DOHH2 (cell line): ENCODE measurements at regions not wholly inside any gene's neighbourhood (a gene's known extent, or its start where the extent isn't known, plus 50 kb on each side); places are given as distances from the start of the nearest gene placed in this dataset.

ENCODE experiments used
- H3F3A ChIP-seq: fragments of 200-600 bp; sonication (generic), shearing (Covaris generic); 2 replicates; pipeline ENCODE4 v1.6.0; 2016; ENCODE audit warnings: antibody characterized with exemption, mild to moderate bottlenecking; ENCODE audit not compliant: control insufficient read depth, insufficient read depth
- H3K27ac ChIP-seq: fragments of 200-600 bp; sonication (generic); 2 replicates; pipeline ENCODE4 v1.5.1; 2014; ENCODE audit warnings: low read depth, mild to moderate bottlenecking, low read length, moderate library complexity
- H3K27me3 ChIP-seq: fragments of 200-600 bp; sonication (generic); 2 replicates; pipeline ENCODE4 v1.6.1; 2014; ENCODE audit warnings: mild to moderate bottlenecking, low read length, mixed read lengths; ENCODE audit not compliant: control insufficient read depth
- H3K36me3 ChIP-seq: fragments of 200-600 bp; sonication (generic); 2 replicates; pipeline ENCODE4 v1.6.1; 2014; ENCODE audit warnings: mild to moderate bottlenecking, low read length, moderate library complexity, mixed read lengths; ENCODE audit not compliant: control insufficient read depth
- H3K4me1 ChIP-seq: fragments of 200-600 bp; sonication (generic); 2 replicates; pipeline ENCODE4 v1.6.1; 2014; ENCODE audit warnings: mild to moderate bottlenecking, low read length, mixed read lengths; ENCODE audit not compliant: control insufficient read depth
- H3K4me2 ChIP-seq: fragments of 200-600 bp; sonication (generic); 2 replicates; pipeline ENCODE4 v1.6.0; 2014; ENCODE audit warnings: mild to moderate bottlenecking, low read length, moderate library complexity
- H3K4me3 ChIP-seq: fragments of 200-600 bp; sonication (generic); 2 replicates; pipeline ENCODE4 v1.5.1; 2014; ENCODE audit warnings: mild to moderate bottlenecking, low read length, mixed read lengths
- H3K79me2 ChIP-seq: fragments of 200-600 bp; sonication (generic); 2 replicates; pipeline ENCODE4 v1.6.1; 2014; ENCODE audit warnings: mild to moderate bottlenecking, low read length, mixed read lengths; ENCODE audit not compliant: control insufficient read depth
- H3K9me2 ChIP-seq: fragments of 200-600 bp; sonication (generic); replicated peaks from 2 replicates; pipeline ENCODE4 v1.6.1; 2014; ENCODE audit warnings: mild to moderate bottlenecking, low read length, mixed read lengths; ENCODE audit not compliant: control insufficient read depth
- H3K9me3 ChIP-seq: fragments of 200-600 bp; sonication (generic); 2 replicates; pipeline ENCODE4 v1.6.1; 2014; ENCODE audit warnings: antibody characterized with exemption, low read length, mixed read lengths; ENCODE audit not compliant: control insufficient read depth, insufficient read depth
- H4K20me1 ChIP-seq: fragments of 200-600 bp; sonication (generic); 2 replicates; pipeline ENCODE4 v1.6.0; 2014; ENCODE audit warnings: low read depth, mild to moderate bottlenecking, antibody characterized with exemption, low read length, moderate library complexity; ENCODE audit not compliant: control insufficient read depth, insufficient read depth
- EZH2phosphoT487 ChIP-seq: fragments of 200-600 bp; sonication (generic); IDR thresholded peaks from 2 replicates; pipeline ENCODE4 v1.6.1; 2017; ENCODE audit warnings: borderline replicate concordance, mild to moderate bottlenecking, antibody characterized with exemption, low read length, moderate library complexity, mixed read lengths
- TF ChIP-seq, protein P1 (sequence below): fragments of 200-600 bp; sonication (generic); IDR thresholded peaks from one replicate; pipeline ENCODE4 v1.5.1; 2014; ENCODE audit warnings: antibody characterized with exemption, mild to moderate bottlenecking, low read depth, low read length; ENCODE audit not compliant: poor library complexity, severe bottlenecking

DNA sequence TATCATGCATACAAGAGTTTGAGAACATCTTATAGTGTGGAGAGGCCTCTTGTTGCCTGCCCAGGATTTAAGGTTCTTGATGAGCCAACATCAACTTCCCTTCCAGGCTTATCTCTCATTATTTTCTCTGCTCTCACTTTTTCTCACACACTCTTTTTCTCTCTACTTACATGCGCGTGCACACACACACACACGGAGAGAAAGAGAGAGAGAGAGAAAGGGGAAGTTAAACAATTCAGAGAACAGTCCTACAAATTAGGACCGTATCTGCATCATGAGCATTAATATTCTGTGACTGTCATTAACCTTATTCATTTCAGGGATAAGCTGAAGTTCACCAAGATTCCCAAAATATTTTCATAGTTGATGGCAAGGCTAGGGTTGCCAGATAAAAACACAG lies 269.0 kb downstream of the ZNF621 start:
- no peaks in the 10 kb centered on the region for H3K27me3 ChIP-seq
- no peaks in the 10 kb centered on the region for H3K79me2 ChIP-seq
- TF ChIP-seq, protein P1, sequence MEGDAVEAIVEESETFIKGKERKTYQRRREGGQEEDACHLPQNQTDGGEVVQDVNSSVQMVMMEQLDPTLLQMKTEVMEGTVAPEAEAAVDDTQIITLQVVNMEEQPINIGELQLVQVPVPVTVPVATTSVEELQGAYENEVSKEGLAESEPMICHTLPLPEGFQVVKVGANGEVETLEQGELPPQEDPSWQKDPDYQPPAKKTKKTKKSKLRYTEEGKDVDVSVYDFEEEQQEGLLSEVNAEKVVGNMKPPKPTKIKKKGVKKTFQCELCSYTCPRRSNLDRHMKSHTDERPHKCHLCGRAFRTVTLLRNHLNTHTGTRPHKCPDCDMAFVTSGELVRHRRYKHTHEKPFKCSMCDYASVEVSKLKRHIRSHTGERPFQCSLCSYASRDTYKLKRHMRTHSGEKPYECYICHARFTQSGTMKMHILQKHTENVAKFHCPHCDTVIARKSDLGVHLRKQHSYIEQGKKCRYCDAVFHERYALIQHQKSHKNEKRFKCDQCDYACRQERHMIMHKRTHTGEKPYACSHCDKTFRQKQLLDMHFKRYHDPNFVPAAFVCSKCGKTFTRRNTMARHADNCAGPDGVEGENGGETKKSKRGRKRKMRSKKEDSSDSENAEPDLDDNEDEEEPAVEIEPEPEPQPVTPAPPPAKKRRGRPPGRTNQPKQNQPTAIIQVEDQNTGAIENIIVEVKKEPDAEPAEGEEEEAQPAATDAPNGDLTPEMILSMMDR = no peak
- no peak for TF ChIP-seq EZH2phosphoT487
- no peaks in the 10 kb centered on the region; the same call in 1 of the 2 replicates for H3K4me1 ChIP-seq
- H3K36me3 ChIP-seq = no peaks in the 10 kb centered on the region
- no peaks in the 10 kb centered on the region for H3K9me3 ChIP-seq
- H4K20me1 ChIP-seq = no peaks in the 10 kb centered on the region
- no peaks in the 10 kb centered on the region for H3K9me2 ChIP-seq
- H3K4me2 ChIP-seq = no peak overlapping the region
- no peak overlapping the region for H3K27ac ChIP-seq
- no peaks in the 10 kb centered on the region for H3F3A ChIP-seq
- no peak overlapping the region for H3K4me3 ChIP-seq

DNA sequence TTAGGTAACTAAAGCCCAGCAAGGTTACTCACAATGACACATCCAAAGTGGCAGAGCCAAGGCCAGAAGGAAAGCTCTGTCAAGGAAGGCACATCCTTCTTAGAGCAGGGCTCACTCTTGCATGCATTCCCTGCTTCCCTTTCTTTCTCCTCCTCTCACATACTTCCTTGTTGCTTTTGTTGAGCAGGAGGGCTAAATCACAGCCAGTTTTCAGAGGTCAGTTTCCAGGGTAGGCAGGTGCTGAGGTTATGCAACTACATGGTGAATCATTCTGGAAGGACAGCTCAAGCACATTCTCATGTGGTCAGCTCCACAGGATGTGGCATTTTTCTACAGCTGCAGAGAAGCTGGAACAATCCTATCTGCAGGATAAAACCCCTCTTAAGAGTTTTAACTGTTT lies 275.6 kb downstream of the ZNF621 start:
- Histone ChIP-seq H3K9me3 (no peaks in the 10 kb centered on the region), H4K20me1 (no peaks in the 10 kb centered on the region), H3K79me2 (no peaks in the 10 kb centered on the region), H3K27ac (no peak overlapping the region), H3K4me2 (no peak overlapping the region), H3K36me3 (no peaks in the 10 kb centered on the region), H3F3A (no peaks in the 10 kb centered on the region), H3K27me3 (no peaks in the 10 kb centered on the region; the same call in 1 of the 2 replicates), H3K4me1 (no peaks in the 10 kb centered on the region), H3K9me2 (no peaks in the 10 kb centered on the region), H3K4me3 (no peak overlapping the region)
- TF ChIP-seq, protein P1 = no peak
- no peak for TF ChIP-seq EZH2phosphoT487

DNA sequence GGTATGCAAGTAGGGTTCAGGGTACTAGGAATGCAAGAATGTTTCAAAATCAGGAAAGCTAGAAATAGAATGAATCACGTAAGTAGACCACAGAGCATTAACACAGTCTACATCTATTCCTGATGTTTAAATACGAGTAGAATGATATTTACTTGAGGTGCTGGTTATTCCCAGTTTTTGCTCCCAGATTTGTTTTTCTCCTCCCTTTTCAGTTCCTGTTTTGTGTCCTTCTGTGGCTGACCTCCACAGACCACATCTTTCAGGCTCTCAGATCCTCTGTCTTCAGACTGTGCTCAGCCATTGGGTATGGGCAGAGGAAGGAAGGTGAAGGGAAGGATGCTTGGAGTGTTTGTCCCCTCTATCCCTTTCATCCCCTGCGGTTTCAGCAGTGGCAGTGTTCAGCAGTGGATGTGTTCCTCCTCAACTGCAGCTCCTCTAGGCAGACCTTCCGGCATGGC lies 276.6 kb downstream of the ZNF621 start:
- H4K20me1 ChIP-seq = no peaks in the 10 kb centered on the region
- H3K79me2 ChIP-seq = no peaks in the 10 kb centered on the region
- no peaks in the 10 kb centered on the region for H3K4me1 ChIP-seq
- no peaks in the 10 kb centered on the region for H3K36me3 ChIP-seq
- no peaks in the 10 kb centered on the region for H3K9me2 ChIP-seq
- no peaks in the 10 kb centered on the region for H3K9me3 ChIP-seq
- no peak overlapping the region for H3K4me2 ChIP-seq
- no peaks in the 10 kb centered on the region for H3F3A ChIP-seq
- no peak overlapping the region for H3K27ac ChIP-seq
- no peak overlapping the region for H3K4me3 ChIP-seq
- H3K27me3 ChIP-seq = no peaks in the 10 kb centered on the region; the same call in 1 of the 2 replicates
- no peak for TF ChIP-seq EZH2phosphoT487

DNA sequence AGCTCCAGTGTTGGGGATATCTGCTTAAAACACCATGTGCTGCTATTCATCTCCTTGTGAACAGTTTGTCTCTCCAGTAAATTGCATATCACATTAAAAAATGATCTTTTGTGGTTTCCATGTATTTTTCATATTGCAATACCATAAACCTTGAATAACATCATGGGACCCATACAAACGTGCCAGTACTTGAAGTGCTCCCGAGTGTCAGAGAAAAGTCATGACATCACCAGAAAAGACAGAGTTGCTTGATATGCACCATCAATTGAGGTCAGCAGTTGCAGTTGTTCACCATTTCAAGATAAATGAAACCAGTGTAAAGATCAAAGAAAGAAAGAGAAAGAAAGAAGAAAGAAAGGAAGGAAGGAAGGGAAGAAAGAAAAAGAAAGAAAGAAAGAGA lies 278.6 kb downstream of the ZNF621 start:
- H4K20me1 ChIP-seq = no peaks in the 10 kb centered on the region
- no peak overlapping the region for H3K27ac ChIP-seq
- no peaks in the 10 kb centered on the region for H3K36me3 ChIP-seq
- no peak overlapping the region for H3K4me2 ChIP-seq
- no peak overlapping the region for H3K4me3 ChIP-seq
- H3K27me3 ChIP-seq = no peaks in the 10 kb centered on the region; the same call in 1 of the 2 replicates
- H3K9me3 ChIP-seq = no peaks in the 10 kb centered on the region
- no peaks in the 10 kb centered on the region for H3K9me2 ChIP-seq
- TF ChIP-seq, protein P1 = no peak
- no peak for TF ChIP-seq EZH2phosphoT487
- no peaks in the 10 kb centered on the region for H3K79me2 ChIP-seq
- H3K4me1 ChIP-seq = no peaks in the 10 kb centered on the region
- H3F3A ChIP-seq = no peaks in the 10 kb centered on the region
